HEK293T (cell line): ENCODE measurements at regions not wholly inside any gene's neighbourhood (a gene's known extent, or its start where the extent isn't known, plus 50 kb on each side); places are given as distances from the start of the nearest gene placed in this dataset.
"Not testable (repeated sequence)": the region's sequence is repeated elsewhere in the genome, so short reads cannot be mapped to it uniquely, and the experiment has no call there.

Source experiments
- CTCF ChIA-PET: fragments of 350-600 bp; formaldehyde crosslinking; extraction: SDS; loops from one replicate; lab custom pipeline; 2021; ENCODE audit warnings: antibody characterized with exemption, inconsistent platforms; lab: Yijun Ruan, JAX
- POLR2A ChIA-PET: fragments of 350-600 bp; formaldehyde crosslinking; extraction: SDS; loops from one replicate; lab custom pipeline; 2020; ENCODE audit warnings: antibody characterized with exemption, inconsistent platforms; lab: Yijun Ruan, JAX
- DNase-seq: peaks from one replicate; pipeline ENCODE4 v3.0.0; 2012; ENCODE audit warnings: mixed read lengths; ENCODE audit errors: extremely low spot score
- ARNT ChIP-seq: fragments of 450-650 bp; IDR thresholded peaks from 2 replicates; pipeline ENCODE4 v1.6.1; 2017; ENCODE audit warnings: mild to moderate bottlenecking
- BHLHE40 ChIP-seq: fragments of 450-650 bp; IDR thresholded peaks from 2 replicates; pipeline ENCODE4 v1.6.1; 2016; ENCODE audit warnings: mild to moderate bottlenecking, moderate library complexity, borderline replicate concordance
- CTBP1 ChIP-seq: fragments of 450-650 bp; IDR thresholded peaks from 2 replicates; pipeline ENCODE4 v1.6.1; 2016; ENCODE audit warnings: borderline replicate concordance
- ELF4 ChIP-seq: fragments of 450-650 bp; IDR thresholded peaks from 2 replicates; pipeline ENCODE4 v1.6.1; 2017; ENCODE audit warnings: antibody characterized with exemption
- FOXA1 ChIP-seq: fragments of 450-650 bp; IDR thresholded peaks from 2 replicates; pipeline ENCODE4 v1.6.1; 2016; ENCODE audit warnings: mild to moderate bottlenecking
- FOXK2 ChIP-seq: fragments of 450-650 bp; IDR thresholded peaks from 2 replicates; pipeline ENCODE4 v1.6.1; 2016; ENCODE audit warnings: mild to moderate bottlenecking
- FOXM1 ChIP-seq: fragments of 450-650 bp; IDR thresholded peaks from 2 replicates; pipeline ENCODE4 v1.6.1; 2017; ENCODE audit warnings: mild to moderate bottlenecking, borderline replicate concordance
- HDGF ChIP-seq: fragments of 450-650 bp; IDR thresholded peaks from 2 replicates; pipeline ENCODE4 v1.6.1; 2017; ENCODE audit warnings: antibody characterized with exemption, borderline replicate concordance
- L3MBTL2 ChIP-seq: fragments of 450-650 bp; conservative IDR thresholded peaks from 2 replicates; pipeline ENCODE4 v1.6.1; 2016; ENCODE audit warnings: mild to moderate bottlenecking
- LEF1 ChIP-seq: fragments of 450-650 bp; IDR thresholded peaks from 2 replicates; pipeline ENCODE4 v1.6.1; 2017; ENCODE audit warnings: mild to moderate bottlenecking, borderline replicate concordance
- NFRKB ChIP-seq: fragments of 450-650 bp; IDR thresholded peaks from 2 replicates; pipeline ENCODE4 v1.6.1; 2016; ENCODE audit warnings: mild to moderate bottlenecking, moderate library complexity
- PKNOX1 ChIP-seq: fragments of 450-650 bp; IDR thresholded peaks from 2 replicates; pipeline ENCODE4 v1.6.1; 2016
- SP1 ChIP-seq: fragments of 450-650 bp; IDR thresholded peaks from 2 replicates; pipeline ENCODE4 v1.6.1; 2017
- SUZ12 ChIP-seq: fragments of 450-650 bp; IDR thresholded peaks from 2 replicates; pipeline ENCODE4 v1.6.1; 2016; ENCODE audit warnings: mild to moderate bottlenecking
- TARDBP ChIP-seq: fragments of 450-650 bp; IDR thresholded peaks from 2 replicates; pipeline ENCODE4 v1.6.1; 2016
- ZNF384 ChIP-seq: fragments of 450-650 bp; IDR thresholded peaks from 2 replicates; pipeline ENCODE4 v1.6.1; 2016

GRCh38 chr1:217040711-217041455, 317.7 kb upstream of the ESRRG start:
- TF ChIP-seq ELF4, result no peak
- TF ChIP-seq BHLHE40, result no peak
- no peak for TF ChIP-seq ZNF384
- no peak for TF ChIP-seq FOXM1
- ChIA-PET CTCF (no interaction called here), POLR2A (no interaction called here)
- DNase-seq, result no peak

- no peak for DNase-seq
- ChIA-PET CTCF (no interaction called here), POLR2A (no interaction called here)
- no peak for TF ChIP-seq L3MBTL2
- no peak for TF ChIP-seq LEF1
- no peak for TF ChIP-seq CTBP1
- TF ChIP-seq SP1, result no peak
- no peak for TF ChIP-seq SUZ12
- TF ChIP-seq ELF4, result no peak
- TF ChIP-seq FOXM1, result no peak
- TF ChIP-seq BHLHE40, result no peak
- TF ChIP-seq ZNF384, result no peak
- TF ChIP-seq HDGF, result no peak
- no peak for TF ChIP-seq FOXK2
- TF ChIP-seq FOXA1, result no peak
- no peak for TF ChIP-seq PKNOX1
- TF ChIP-seq TARDBP, result no peak
- TF ChIP-seq NFRKB, result no peak
- TF ChIP-seq ARNT, result no peak
These were observed 316.7 kb upstream of the ESRRG start for GRCh38 chr1:217039926-217040325.

DNA sequence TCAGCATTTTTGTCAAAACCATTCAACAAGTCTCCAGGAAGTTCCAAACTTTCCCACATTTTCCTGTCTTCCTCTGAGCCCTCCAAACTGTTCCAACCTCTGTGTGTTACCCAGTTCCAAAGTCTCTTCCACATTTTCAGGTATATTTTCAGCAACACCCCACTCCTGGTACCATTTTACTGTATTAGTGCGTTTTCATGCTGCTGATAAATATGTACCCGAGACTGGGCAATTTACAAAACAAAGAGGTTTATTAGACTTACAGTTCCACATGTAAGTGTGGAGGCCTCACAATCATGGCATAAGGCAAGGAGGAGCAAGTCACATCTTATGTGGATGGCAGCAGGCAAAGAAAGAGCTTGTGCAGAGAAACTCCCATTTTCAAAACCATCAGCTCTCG, 315.9 kb upstream of the ESRRG start:
- DNase-seq, POLR2A ChIA-PET, CTCF ChIA-PET: not testable (repeated sequence)

- no peak for DNase-seq
- ChIA-PET CTCF (no interaction called here), POLR2A (no interaction called here)
- no peak for TF ChIP-seq FOXM1
- TF ChIP-seq FOXK2, result no peak
- no peak for TF ChIP-seq LEF1
These were observed 313.5 kb upstream of the ESRRG start for GRCh38 chr1:217036757-217037156.

DNA sequence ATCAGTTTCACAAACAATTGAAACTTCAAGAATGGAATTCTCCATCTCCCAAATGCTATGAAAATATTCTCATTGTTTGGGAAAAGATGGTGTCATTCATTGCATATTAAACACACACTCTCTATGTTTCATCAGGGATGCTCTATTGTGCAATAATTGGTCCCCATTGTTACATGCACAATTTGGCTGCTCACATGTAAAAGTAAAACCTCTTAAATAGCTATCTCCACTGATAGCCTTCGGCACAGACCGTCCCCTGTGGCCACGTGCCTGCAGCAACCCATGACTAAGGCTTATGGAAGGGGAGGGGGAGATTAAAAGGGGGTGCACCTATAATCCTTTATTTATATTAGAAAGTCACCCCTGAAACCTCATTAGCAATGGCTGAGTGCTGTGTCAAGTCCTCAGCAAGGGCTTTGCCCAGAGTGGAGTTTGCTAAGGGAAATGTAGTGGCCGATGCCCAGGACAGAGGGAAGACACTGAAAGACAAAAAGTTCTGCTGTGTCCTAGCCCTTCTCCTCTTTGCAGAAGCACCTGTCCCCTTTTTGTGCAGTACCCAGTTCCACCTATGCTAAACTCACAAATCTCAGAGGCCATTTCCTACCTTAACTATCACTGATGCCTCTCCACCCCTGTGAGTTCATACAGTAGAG, 309.6 kb upstream of the ESRRG start:
- DNase-seq, result no peak
- ChIA-PET POLR2A (no interaction called here), CTCF (no interaction called here)
- no peak for TF ChIP-seq SP1
- TF ChIP-seq PKNOX1, result no peak
- no peak for TF ChIP-seq HDGF
- no peak for TF ChIP-seq LEF1
- TF ChIP-seq BHLHE40, result no peak
- no peak for TF ChIP-seq ELF4
- TF ChIP-seq ARNT, result no peak
- no peak for TF ChIP-seq FOXM1
- TF ChIP-seq ZNF384, result no peak
- no peak for TF ChIP-seq FOXK2
- TF ChIP-seq FOXA1, result no peak

DNA sequence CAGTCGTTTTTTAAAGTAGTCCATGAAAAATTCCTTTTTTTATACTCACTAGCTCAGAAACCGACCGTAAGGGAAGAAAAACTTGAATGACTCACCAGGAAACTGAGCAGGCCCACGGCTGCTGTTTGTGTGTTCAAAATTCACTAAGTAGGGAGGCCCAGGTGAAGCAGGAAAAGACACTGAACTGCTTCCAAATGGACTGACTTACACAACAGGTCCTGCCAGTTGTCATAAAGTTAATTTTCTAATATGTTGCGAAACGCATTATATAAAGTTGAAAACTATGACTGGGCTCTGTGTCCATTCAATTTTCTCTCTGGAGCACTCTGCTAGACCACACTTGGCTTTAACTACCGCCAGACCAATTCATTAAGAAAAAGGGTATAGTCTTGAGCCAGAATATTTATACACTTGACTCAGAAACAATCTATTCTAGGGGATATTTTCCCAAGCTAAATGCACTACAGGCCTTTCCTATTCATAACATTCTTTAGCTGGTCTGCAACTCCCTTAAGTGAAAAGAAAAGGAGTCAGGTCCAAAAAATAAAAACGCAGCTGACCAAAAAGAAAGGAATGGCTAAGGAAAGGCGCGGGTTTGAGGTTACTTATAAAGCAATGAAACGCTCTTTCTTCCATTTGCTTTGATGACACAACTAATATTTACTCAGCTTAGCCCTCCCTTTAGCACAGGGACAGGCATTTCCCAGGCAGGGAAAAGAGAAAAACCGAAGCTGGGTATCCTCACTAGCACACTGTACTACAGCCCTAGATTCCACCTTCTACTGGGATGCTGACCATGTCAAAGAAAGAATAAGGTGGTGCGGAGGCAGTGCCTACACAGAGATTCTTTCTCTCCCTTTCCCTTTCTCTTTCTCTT, 306.3 kb upstream of the ESRRG start:
- ChIA-PET CTCF (no interaction called here), POLR2A (no interaction called here)
- TF ChIP-seq LEF1, result no peak
- TF ChIP-seq ARNT, result no peak
- no peak for TF ChIP-seq L3MBTL2
- TF ChIP-seq ZNF384, result no peak
- no peak for TF ChIP-seq NFRKB
- TF ChIP-seq PKNOX1, result no peak
- no peak for TF ChIP-seq FOXK2
- TF ChIP-seq CTBP1, result no peak
- no peak for TF ChIP-seq HDGF
- no peak for TF ChIP-seq FOXM1
- no peak for TF ChIP-seq TARDBP
- TF ChIP-seq SP1, result no peak
- TF ChIP-seq FOXA1, result no peak
- no peak for TF ChIP-seq ELF4
- no peak for TF ChIP-seq SUZ12
- TF ChIP-seq BHLHE40, result no peak
- DNase-seq, result no peak
